GM19455 (cell line): ENCODE measurements at regions not wholly inside any gene's neighbourhood (a gene's known extent, or its start where the extent isn't known, plus 50 kb on each side); places are given as distances from the start of the nearest gene placed in this dataset.
"Not testable (repeated sequence)": the region's sequence is repeated elsewhere in the genome, so short reads cannot be mapped to it uniquely, and the experiment has no call there.

Experiments
- ATAC-seq: cut with Tn5 transposase; IDR thresholded peaks from one replicate; pipeline ENCODE4 v1.9.1; 2021; ENCODE audit not compliant: unreplicated experiment

DNA sequence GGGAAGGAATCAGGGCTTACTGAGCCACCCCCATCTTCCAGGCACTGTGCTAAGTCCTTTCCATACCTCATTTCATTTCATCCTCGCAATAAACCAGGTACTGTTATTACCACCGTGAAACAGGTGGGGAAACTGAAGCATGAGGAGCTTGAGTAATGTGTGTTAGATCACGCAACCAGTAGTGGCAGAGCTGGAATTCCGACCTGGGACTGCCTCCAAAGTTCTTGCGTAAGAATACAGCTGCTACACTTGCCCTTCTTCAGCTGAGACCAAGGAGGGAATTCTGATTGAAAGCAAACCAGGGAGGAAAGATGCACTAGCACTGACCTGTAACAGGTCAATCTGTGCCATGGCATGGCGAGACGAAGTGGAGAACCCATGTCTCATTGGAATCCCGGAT lies 113.4 kb upstream of the MSX2 start:
- no peak for ATAC-seq

DNA sequence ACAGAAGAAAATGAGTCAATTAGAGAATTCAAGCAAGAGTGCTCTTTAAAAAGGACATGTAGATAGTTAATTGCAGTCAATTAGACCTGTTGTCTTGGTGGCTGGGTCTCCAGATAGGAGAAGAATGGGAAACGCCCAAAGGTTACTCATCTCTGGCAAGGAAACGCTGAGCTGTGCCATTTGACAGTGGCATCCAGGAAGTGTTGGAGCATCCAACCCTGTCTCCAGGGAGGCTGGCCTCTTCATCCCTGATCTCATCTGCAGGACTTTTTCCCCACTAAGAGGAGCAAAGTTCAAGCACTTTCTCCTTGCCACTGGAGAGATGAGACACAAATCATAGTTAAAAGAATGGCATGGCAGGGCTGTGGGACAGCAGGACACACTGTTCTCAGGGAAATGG lies 111.7 kb upstream of the MSX2 start:
- ATAC-seq = no peak

DNA sequence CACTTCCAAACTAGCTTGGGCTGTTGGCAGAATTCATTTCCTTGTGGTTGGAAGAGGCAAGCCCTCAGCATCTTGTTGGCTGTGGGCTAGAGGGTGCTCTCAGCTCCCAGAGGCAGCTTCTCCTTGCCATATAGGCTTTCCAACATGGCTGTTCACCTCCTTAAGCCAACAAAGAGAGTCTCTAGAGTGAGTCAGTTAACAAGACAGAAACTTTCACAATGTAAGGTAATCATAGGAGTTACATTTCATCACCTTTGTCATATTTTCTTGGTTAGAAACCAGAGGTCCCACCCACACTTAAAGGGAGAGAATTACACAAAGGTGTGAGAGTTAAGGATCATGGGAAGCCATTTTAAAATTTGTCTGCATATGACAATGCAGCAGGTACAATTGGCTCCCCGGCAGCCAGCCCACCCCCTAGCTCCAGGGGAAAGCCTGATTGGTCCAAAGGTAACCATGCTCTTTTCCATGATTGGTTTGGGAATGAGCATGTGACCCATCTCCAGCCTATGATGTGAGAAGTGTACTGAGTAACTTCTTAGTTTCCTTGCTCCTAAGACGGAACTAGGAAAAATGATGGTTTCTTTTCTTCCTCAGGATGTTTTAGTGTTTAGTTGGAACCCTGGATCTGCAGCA lies 109.8 kb upstream of the MSX2 start:
- ATAC-seq = no peak

DNA sequence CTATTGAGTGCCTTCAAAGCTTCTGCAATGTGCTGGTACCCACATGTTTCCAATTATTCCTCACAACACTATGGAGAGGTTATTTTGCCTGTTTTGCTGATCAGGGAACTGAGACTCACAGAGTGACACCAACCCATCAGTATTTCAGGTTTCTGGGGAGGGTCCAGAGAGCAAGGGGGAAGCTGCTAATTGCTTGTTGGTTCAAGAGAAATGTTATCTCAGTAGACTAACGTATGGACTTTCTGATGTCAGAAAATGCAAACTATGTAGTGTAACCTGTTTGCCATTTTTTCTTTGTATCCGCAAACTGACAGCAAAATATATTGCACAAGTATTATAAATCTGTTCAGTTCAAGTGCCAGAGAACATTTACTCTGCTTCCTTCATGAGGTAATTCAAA lies 108.3 kb upstream of the MSX2 start:
- no peak for ATAC-seq

DNA sequence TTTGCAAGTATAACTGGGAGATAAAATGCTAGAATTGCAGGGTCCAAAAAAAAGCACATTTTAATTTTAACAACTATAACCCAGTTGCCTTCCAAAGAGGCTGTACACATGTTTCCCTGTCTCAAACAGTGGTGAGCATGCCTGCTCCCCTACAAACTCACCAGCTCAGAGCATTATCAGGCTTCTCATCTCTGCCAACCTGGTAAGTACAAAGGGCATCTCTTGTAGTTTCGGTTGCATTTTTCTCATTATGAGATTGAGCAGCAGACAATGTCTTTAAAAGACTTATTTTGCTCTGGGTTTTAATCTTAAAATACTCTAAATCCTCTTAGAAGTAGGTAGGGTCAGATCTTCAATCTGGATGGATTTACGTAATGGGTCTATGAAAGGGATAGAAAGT lies 107.1 kb upstream of the MSX2 start:
- ATAC-seq = no peak

DNA sequence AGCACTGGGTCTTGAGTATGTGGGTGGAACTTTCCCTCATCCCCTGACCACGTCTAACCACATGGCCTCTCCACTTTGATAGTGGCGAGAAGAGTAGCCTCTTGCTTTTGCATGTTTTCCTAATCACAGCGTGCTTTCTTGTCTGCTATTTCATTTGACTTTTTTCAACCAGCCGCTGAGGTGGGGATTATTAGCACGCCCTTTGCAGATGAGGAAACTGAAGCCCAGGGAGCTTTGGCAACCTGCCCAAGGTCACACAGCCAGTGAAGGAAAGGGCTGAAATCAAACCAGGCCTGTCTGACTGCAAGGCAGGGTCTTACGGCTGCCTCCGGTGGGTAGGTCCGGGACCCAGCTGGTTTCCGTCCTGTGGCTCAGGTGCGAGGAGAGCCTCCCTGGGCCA lies 106.5 kb upstream of the MSX2 start:
- no peak for ATAC-seq

DNA sequence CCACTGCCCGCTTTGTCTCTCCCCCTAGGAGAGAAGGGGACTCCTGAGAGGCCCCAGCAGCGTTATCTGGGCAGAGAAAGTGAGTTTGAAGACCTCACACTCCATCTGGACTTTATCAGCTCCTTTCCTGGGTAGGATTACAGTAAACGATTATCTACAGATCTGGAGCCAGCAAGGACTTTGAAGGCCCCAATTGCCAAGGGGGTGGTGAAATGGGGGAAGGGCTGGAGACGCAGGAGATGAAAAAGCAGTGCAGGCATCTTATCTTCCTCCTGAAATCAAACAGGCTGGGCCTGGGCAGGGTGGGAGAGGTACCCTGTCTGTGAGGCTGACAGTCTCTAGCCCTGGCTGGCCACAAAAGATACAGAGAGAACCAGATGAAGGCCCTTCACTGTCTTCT lies 105.8 kb upstream of the MSX2 start:
- no peak for ATAC-seq

DNA sequence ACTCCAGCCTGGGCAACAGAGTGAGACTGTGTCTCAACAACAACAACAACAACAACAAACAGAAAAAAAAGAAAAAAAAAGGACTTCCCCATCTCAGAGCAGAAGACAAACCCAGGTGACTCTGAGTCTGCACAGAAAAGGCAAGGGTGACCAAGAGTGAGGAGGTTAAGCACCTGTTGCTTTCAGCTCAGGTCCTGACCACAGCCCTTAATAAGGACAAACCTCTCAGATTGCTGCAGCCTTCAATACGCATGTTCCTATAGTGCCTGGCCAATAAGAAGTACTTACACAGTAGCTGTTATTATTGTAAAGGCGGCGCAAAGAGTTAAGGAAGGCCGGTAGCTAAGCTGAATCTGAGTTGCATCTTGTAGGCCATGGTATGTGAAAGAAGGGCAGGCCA lies 102.3 kb upstream of the MSX2 start:
- ATAC-seq = no peak

DNA sequence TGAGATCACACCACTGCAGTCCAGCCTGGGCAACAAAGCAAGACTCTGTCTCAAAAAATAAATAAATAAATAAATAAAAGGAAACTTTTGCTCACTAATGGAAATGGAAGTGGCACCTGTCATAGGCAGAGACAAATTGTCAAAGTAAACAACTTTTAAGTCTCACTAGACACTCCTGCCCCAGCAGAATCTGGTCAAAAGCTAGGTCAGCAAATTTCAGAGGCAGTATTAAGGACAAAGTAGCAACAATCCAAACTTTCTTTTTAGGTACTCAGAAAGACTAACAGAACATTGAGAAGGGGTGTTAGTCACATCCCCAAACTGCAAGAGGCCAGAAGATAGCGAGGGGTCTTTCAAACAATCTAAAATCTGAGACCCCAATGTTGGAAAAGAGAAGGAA lies 101.4 kb upstream of the MSX2 start:
- ATAC-seq = no peak

DNA sequence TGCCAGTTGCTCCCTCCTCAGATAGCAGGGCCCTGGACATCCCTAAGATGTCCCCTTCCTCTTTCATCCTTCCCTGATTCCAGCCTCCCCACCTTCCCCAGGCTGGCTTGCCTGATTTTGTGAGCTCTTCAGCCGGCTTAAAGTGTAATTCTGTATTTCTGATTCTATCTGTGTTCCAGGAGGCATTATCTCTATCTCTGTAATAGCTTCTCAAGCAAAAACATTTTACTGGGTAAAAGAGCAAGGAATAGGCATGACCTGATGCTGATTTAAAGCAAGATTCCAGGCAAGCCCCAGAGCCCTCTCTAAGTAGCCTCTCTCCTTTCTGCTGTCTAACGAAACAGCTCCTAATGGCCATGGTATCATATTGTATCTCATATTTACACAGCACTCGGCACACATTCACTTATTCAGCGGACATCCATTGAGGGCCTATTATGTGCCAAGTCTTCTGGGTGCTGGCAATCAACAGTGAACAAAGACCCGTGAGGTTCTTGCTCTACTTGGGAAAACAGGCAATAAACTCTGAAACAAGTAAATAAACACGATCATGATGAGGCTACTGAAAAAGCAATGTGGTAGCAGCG lies 100.9 kb upstream of the MSX2 start:
- no peak for ATAC-seq

DNA sequence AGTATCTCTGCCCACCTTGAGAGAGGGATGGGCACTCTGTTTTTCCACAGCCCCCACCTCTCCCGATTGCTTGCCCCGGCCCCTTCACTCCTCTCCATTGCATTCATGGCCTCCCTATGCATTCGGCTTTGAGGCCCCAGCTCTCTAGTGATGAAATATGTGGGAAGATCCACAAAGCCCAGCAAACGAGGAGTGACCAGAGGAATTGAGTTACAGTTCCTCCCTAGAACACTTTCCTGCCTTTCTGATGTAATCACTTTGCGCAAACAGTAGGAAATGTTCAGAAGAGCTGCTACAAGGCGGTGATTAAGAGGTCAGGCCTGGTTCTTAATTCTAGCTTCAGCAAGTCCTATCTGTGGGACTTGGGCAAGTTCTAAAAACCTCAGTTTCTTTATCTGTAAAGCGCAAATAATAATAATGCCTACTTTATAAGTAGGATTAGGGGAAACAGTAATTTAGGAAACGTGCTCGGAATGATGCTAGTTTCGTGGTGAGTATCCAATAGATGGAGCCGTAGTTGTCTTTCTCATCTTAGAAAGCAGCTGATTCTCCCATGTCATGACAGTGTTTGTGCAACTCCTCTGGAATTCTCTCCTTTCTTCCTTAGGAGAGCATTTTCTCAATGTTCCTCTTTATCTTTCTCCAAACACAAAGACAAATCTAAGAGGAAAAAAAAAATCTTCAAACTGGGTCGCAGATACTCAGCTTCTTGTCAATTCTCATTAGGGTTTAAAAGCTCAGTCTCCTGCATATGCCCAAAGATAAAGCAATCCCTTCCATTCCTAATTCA lies 99.5 kb upstream of the MSX2 start:
- ATAC-seq = no peak

DNA sequence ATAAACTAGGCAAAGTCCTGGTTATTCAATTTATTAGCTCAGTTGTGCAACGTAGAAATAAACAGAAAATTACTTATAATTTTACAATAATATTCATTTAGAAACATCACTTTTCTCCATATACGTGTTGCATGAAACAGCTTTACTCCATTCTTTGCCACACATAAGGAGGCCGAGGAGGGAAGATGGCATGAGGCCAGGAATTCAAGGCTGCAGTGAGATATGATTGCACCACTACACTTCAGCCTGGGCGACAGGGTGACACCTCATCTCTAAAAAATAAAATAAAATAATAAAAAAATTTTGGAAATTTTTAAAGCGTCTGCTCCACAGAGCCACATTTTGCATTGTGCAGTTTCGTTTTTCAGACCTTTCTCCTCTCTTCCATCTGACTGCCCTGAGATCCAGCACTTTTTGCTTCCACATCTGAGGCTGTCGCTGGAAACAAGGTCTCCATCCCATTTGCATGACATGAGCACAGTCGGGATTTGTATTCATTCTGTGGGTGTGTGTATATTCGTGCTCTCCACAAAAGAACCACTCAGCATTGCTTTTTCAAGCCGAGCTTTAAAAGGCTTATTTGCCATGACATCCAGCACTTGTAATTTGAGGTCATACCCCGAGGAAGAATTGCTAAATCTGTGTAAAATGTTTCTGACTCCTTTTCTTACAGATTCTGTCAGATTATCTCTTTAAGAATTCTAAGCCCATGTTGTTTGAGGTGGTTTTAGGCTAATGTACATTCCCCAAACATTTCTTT lies 98.6 kb upstream of the MSX2 start:
- ATAC-seq = no peak

DNA sequence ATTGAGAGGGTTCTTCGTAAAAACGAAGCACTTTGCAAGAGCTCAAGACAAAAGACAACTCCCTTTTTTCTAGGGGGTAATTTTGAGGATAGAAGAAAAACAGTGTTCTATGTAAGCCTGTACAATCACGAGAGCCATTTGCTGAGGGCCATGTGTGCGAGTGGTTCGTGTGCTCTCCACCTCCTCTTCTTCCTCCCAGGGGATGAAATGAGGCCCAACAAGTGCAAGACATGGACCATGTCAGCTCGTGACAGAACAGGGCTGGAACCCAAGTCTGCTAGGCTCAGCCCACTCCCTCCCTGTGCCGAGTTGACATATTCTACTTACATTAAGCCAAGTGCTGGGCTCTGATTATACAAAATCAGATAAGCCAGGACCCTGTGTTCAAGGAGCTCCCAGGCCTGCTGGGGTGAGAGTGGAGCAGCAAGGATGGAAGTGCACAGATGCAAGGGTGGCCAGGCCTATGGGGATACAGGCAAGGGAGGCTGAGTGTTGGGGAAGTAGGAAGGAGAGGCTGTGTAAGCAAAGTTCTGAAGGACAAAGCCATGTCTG lies 97.9 kb upstream of the MSX2 start:
- ATAC-seq = no peak

DNA sequence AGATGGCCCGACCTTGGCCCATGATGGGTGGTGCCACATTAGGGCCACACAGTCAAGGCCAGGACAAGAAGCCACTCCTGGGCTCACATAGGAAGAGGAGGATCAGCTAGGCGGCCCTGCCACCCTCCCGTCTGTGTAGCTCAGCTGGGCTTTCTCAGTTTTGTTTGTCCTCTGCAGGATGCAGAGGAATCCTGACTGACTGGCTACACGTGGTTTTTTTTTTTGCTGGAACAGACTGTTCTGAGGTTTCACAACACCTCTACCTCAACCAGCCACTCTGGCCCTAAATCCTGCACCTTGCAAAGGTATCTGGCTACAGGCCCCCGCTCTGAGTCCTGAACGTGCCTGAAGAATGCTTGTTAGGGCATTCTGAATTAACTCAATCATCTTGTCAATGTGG lies 88.3 kb upstream of the MSX2 start:
- no peak for ATAC-seq

DNA sequence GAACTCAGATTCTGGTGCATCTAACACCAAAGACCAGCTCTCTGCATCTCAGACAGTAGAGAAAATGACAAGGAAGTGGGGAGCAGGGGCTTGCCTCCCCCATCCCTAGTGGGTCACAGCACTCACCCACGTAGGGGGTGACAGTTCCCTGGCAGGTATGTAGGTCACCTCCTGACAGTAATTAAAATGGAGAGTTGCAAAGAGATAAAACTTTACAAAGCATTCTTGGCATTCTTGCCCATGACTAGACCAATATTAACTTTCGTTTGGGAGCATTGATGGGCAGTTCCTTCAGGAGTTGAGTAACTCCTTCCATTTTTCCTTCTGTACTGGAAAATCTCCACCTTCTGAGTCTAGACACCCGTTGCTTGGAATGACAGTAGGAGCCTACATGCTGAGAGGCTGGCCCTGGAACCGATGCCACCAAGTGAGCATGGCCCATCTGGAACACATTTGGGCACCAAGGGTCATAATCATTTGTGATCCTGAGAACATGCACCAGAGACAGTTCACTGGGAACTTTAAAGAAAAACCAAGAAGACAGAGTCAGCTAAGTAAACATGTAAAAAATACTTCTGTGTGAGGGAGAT lies 81.5 kb upstream of the MSX2 start:
- no peak for ATAC-seq

DNA sequence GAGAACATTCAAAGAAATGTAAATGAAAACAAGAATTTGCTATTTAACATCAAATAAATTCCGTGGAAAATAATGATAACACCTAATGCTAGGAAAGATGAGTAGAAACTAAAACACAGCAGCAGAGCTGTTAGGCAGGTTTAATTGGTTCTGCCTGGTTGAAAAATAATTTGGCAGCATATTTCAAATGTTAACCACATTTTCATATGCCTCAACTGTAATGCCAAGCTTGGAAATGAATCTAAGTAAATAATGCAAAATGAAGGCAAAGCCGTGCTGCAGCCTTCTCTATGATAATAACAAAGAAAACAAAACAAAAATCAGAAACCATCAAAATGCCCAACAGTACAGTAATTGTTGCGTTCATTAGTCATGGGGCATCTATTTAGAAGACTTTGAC lies 79.9 kb upstream of the MSX2 start:
- ATAC-seq = no peak

DNA sequence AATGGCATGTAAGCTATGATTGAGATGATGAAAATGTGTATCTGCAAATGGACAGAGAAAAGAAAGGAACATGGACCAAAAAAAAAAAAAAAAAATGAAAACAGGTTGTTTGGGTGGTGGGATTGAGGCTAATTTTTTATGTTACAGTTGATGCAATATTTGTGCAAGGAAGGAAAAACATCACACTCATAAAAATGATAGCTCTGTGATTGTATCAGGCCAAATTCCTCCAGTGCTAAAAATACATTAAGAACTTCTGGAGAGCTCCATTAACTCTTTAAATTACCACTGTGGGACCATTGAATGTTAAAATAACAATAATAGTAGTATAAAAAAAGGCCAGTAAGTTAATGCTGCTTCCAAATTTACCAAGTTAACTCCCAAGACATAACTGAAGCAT lies 79.5 kb upstream of the MSX2 start:
- no peak for ATAC-seq

DNA sequence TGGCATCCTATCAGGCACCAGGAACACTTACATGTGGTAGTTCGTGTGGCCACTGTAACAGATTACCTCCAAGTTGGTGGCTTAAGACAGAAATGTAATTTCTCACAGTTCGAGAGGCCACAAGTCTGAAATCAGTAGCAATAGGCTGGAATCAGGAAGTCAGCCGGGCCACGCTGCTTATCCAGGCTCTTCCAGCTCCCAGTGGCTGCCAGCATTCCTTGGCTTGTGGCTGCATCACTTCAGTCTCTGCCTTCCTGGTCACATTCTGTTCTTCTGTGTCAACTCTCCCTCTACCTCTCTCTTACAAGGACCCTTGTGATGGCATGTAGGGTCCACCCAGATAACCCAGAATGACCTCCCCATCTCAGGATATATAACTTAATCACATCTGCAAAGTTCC lies 78.7 kb upstream of the MSX2 start:
- no peak for ATAC-seq

DNA sequence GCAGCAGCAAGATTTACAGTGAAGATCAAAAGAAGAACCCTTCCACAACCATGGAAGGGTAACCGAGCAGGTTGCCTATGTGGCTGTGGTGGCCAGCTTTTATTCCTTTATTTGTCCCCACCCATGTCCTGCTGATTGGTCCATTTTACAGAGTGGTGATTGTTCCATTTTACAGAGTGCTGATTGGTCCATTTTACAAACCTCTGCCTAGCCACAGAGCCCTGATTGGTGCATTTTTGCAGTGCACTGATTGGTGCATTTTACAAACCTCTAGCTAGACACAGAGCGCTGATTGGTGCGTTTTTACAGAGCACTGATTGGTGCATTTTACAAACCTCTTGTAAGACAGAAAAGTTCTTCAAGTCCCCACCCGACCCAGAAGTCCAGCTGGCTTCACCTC lies 75.8 kb upstream of the MSX2 start:
- ATAC-seq = not testable (repeated sequence)

DNA sequence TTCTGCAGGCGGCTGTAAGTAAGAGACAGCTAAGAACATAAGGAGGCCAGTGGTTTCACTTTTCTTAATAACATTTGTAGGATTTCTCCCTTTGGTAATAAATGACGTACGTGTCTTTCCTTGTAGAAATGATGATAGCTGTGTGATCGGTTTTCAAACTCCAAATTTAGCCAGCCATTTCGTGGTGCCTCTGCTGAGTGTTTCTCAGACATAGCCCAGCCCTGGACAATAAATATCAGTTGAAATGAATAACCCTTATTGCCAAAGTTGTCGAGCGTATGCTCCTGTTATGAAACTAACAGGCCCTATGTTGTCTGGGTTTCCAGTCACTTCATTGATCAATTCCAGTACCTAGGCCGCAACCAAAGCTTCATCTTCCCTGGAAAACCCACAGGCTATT lies 75.0 kb upstream of the MSX2 start:
- no peak for ATAC-seq

DNA sequence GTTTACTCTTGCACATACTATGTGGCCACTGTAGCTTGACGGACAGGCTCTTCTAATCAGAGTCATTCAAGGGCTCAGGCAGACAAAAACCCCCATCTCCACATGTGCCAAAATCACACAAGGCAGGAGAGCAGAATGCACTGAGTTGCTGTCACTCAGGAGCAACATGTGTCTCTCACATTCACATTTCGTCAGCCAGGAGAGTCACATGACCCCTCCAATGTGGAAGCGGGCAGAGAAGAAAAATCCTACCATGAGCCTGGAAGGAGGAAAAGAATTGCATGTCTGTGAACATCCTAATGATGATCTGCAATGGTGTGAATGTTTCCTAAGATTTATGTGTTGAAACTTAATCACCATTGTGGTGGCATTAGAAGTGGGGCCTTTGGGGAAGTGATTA lies 69.9 kb upstream of the MSX2 start:
- ATAC-seq = no peak
